CD14-positive monocyte (primary cell): ENCODE measurements at regions not wholly inside any gene's neighbourhood (a gene's known extent, or its start where the extent isn't known, plus 50 kb on each side); places are given as distances from the start of the nearest gene placed in this dataset.
"Not testable (repeated sequence)": the region's sequence is repeated elsewhere in the genome, so short reads cannot be mapped to it uniquely, and the experiment has no call there.

ENCODE experiments used
- DNase-seq, 3 donors: peaks; one replicate each; pipeline ENCODE4 v3.0.0-alpha.2; 2011 to 2022
- H2AFZ ChIP-seq: 2 replicates; pipeline ENCODE4 v1.6.0; 2012; ENCODE audit warnings: mild to moderate bottlenecking, low read depth, low read length, inconsistent platforms; ENCODE audit not compliant: insufficient read depth, poor library complexity, severe bottlenecking
- H3K27ac ChIP-seq, 2 donors: 1 replicate in 1 of 2; 2 replicates in 1 of 2; pipeline ENCODE4 v1.5.1; 2012 to 2013; ENCODE audit warnings: low read length in 2 of 2, control low read depth in 1 of 2, inconsistent platforms in 1 of 2, low read depth in 1 of 2, mild to moderate bottlenecking in 1 of 2
- H3K27me3 ChIP-seq, 2 donors: one replicate each; pipeline versions ENCODE4 v1.6.0 to v1.6.1; 2011 to 2013; ENCODE audit warnings: low read length in 2 of 2; ENCODE audit not compliant: control insufficient read depth in 2 of 2, insufficient read depth in 2 of 2
- H3K36me3 ChIP-seq, 2 donors: replicated peaks in 1 of 2; 1 replicate in 1 of 2; 2 replicates in 1 of 2; pipeline versions ENCODE4 v1.5.1 to v1.6.1; 2012 to 2013; ENCODE audit warnings: low read length in 2 of 2, control low read depth in 1 of 2, inconsistent platforms in 1 of 2, mild to moderate bottlenecking in 1 of 2; ENCODE audit not compliant: insufficient read depth in 2 of 2, control insufficient read depth in 1 of 2
- H3K4me1 ChIP-seq, 2 donors: 1 replicate in 1 of 2; 2 replicates in 1 of 2; pipeline versions ENCODE4 v1.5.1 to v1.6.1; 2012 to 2013; ENCODE audit warnings: low read length in 2 of 2, control low read depth in 1 of 2, inconsistent platforms in 1 of 2, mild to moderate bottlenecking in 1 of 2, moderate library complexity in 1 of 2; ENCODE audit not compliant: insufficient read depth in 2 of 2, control insufficient read depth in 1 of 2
- H3K4me2 ChIP-seq: replicated peaks from 2 replicates; pipeline ENCODE3; 2012; ENCODE audit warnings: low read length, moderate library complexity, mild to moderate bottlenecking; ENCODE audit not compliant: poor library complexity, severe bottlenecking; ENCODE audit errors: extremely low read depth
- H3K4me3 ChIP-seq, 3 experiments: fragments of 200-600 bp in 1 of 3; sonication (generic) in 1 of 3; replicated peaks in 1 of 3; 1 replicate in 2 of 3; 2 replicates in 1 of 3; pipeline ENCODE4 v1.5.1; 2011 to 2013; ENCODE audit warnings: low read length in 3 of 3, mild to moderate bottlenecking in 3 of 3, control low read depth in 2 of 3, low read depth in 2 of 3, inconsistent platforms in 1 of 3, moderate library complexity in 1 of 3
- H3K79me2 ChIP-seq: 2 replicates; pipeline ENCODE4 v1.6.0; 2012; ENCODE audit warnings: mild to moderate bottlenecking, control low read depth, inconsistent platforms, low read length, moderate library complexity; ENCODE audit not compliant: insufficient read depth
- H3K9ac ChIP-seq: 2 replicates; pipeline ENCODE4 v1.6.0; 2017; ENCODE audit warnings: low read length, mild to moderate bottlenecking; ENCODE audit not compliant: insufficient read depth, poor library complexity, severe bottlenecking
- H3K9me3 ChIP-seq, 2 donors: replicated peaks in 1 of 2; 1 replicate in 1 of 2; 2 replicates in 1 of 2; pipeline versions ENCODE4 v1.5.1 to v1.6.1; 2012 to 2013; ENCODE audit warnings: low read length in 2 of 2, control low read depth in 1 of 2; ENCODE audit not compliant: control insufficient read depth in 1 of 2, insufficient read depth in 1 of 2
- H4K20me1 ChIP-seq: 2 replicates; pipeline ENCODE4 v1.6.0; 2012; ENCODE audit warnings: mild to moderate bottlenecking, low read length, control low read depth, moderate library complexity; ENCODE audit not compliant: insufficient read depth
- H3K27ac Mint-ChIP-seq, 7 donors: one replicate each; pipeline ENCODE4 v1.8.0; 2020; ENCODE audit warnings: mild to moderate bottlenecking in 7 of 7, mixed read lengths in 7 of 7, moderate library complexity in 6 of 7, inconsistent platforms in 2 of 7
- H3K27me3 Mint-ChIP-seq, 3 donors: one replicate each; pipeline ENCODE4 v1.8.0; 2021 to 2022; ENCODE audit warnings: low read depth in 3 of 3, mild to moderate bottlenecking in 3 of 3, mixed read lengths in 3 of 3, moderate library complexity in 3 of 3, inconsistent platforms in 1 of 3
- H3K36me3 Mint-ChIP-seq, 2 donors: one replicate each; pipeline ENCODE4 v1.8.0; 2020; ENCODE audit warnings: mixed read lengths in 2 of 2, inconsistent platforms in 1 of 2, mild to moderate bottlenecking in 1 of 2
- H3K4me1 Mint-ChIP-seq: one replicate; pipeline ENCODE4 v1.8.0; 2020; ENCODE audit warnings: mild to moderate bottlenecking, mixed read lengths
- H3K4me3 Mint-ChIP-seq, 2 donors: one replicate each; pipeline ENCODE4 v1.8.0; 2020; ENCODE audit warnings: mild to moderate bottlenecking in 2 of 2, mixed read lengths in 2 of 2, moderate library complexity in 1 of 2
- H3K9me3 Mint-ChIP-seq, 7 donors: one replicate each; pipeline ENCODE4 v1.8.0; 2020 to 2022; ENCODE audit warnings: mixed read lengths in 7 of 7, mild to moderate bottlenecking in 6 of 7, moderate library complexity in 6 of 7, inconsistent platforms in 2 of 7
- WGBS: methylation state at CpG from one replicate; pipeline ENCODE4 v1.1.5; 2013; ENCODE audit warnings: missing lambda C conversion rate; ENCODE audit not compliant: insufficient coverage; 5-methylcytosine and 5-hydroxymethylcytosine counted together
- intact Hi-C, 2 donors: fragments of 100-400 bp; cut with micrococcal nuclease; formaldehyde crosslinking; loops; one replicate each; pipeline versions ENCODE4 v1.15.0 to v1.15.1; 2023
- TF ChIP-seq, protein P1 (sequence below): fragments of 200-600 bp; IDR thresholded peaks from one replicate; pipeline ENCODE4 v1.8.0; 2022; ENCODE audit warnings: antibody characterized with exemption, mild to moderate bottlenecking

DNA sequence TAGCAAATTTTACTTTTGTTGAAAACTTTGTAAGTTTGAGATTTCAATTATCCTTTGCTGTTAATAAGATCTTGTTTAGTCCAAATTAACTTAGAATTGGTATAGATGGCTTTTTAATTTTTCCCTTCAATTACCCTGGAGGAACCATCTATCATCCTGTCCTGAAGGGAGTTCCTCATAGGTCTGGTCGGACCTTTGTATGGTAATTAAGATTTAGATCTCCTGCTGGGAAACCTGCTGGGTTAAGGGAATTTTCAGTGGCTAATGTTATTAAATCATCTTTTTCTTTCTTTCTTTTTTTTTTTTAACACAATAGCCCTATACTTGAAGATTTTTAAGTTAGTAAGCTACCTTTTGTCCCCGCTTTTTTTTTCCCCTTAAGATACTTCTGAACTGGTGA lies 63.0 kb upstream of the PRMT8 start:
- peaks cover 1 to 19% (median 4%) of the 10 kb centered on the region in 7 donors for H3K9me3 Mint-ChIP-seq
- no peak overlapping the region for H3K4me3 Mint-ChIP-seq
- H3K9ac ChIP-seq: no peak overlapping the region
- no peaks in the 10 kb centered on the region for H3K36me3 ChIP-seq
- no peaks in the 10 kb centered on the region for H3K27me3 ChIP-seq
- no CpG with 5 or more reads among the region's 2 CpGs for WGBS
- H3K36me3 Mint-ChIP-seq: no peaks in the 10 kb centered on the region
- intact Hi-C loops: no loop called here
- no peak overlapping the region for H3K27ac Mint-ChIP-seq
- no peak overlapping the region for H3K4me3 ChIP-seq
- H3K9me3 ChIP-seq: no peaks in the 10 kb centered on the region
- no peak overlapping the region for H3K27ac ChIP-seq
- no peaks in the 10 kb centered on the region for H3K4me1 ChIP-seq
- H3K27me3 Mint-ChIP-seq: peaks cover 6 to 18% (median 10%) of the 10 kb centered on the region in 3 donors
- H3K4me1 Mint-ChIP-seq: no peaks in the 10 kb centered on the region
- H2AFZ ChIP-seq: no peak overlapping the region
- no peaks in the 10 kb centered on the region for H4K20me1 ChIP-seq
- H3K79me2 ChIP-seq: no peaks in the 10 kb centered on the region
- DNase-seq: no peak
- no peak overlapping the region for H3K4me2 ChIP-seq
- TF ChIP-seq, protein P1, sequence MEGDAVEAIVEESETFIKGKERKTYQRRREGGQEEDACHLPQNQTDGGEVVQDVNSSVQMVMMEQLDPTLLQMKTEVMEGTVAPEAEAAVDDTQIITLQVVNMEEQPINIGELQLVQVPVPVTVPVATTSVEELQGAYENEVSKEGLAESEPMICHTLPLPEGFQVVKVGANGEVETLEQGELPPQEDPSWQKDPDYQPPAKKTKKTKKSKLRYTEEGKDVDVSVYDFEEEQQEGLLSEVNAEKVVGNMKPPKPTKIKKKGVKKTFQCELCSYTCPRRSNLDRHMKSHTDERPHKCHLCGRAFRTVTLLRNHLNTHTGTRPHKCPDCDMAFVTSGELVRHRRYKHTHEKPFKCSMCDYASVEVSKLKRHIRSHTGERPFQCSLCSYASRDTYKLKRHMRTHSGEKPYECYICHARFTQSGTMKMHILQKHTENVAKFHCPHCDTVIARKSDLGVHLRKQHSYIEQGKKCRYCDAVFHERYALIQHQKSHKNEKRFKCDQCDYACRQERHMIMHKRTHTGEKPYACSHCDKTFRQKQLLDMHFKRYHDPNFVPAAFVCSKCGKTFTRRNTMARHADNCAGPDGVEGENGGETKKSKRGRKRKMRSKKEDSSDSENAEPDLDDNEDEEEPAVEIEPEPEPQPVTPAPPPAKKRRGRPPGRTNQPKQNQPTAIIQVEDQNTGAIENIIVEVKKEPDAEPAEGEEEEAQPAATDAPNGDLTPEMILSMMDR: no peak

DNA sequence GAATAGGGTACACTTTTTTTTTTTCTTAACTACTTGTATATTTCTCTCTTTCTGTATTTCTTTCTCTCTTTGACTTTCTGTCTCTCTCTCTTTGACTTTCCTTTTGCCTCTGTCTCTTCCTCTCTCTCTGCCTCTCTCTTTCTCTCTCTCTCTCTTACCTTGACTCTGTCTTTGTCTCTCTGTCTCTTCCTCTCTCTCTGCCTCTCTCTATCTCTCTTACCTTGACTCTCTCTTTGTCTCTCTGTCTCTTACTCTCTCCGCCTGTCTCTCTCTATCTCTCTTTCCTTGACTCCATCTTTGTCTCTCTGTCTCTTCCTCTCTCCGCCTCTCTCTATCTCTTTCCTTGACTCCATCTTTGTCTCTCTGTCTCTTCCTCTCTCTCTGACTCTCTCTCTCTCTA lies 62.4 kb upstream of the PRMT8 start:
- H3K4me2 ChIP-seq: no peak overlapping the region
- H3K4me3 Mint-ChIP-seq: no peak overlapping the region
- no peak overlapping the region for H3K27ac ChIP-seq
- H3K9me3 Mint-ChIP-seq: peaks cover 0 to 16% (median 4%) of the 10 kb centered on the region in 7 donors
- no peaks in the 10 kb centered on the region for H3K4me1 Mint-ChIP-seq
- no peaks in the 10 kb centered on the region for H3K4me1 ChIP-seq
- peaks cover 6 to 18% (median 10%) of the 10 kb centered on the region in 3 donors for H3K27me3 Mint-ChIP-seq
- H3K36me3 Mint-ChIP-seq: no peaks in the 10 kb centered on the region
- no peaks in the 10 kb centered on the region for H3K36me3 ChIP-seq
- no peaks in the 10 kb centered on the region for H3K9me3 ChIP-seq
- no peak overlapping the region for H3K9ac ChIP-seq
- DNase-seq: no peak
- no peak overlapping the region for H3K4me3 ChIP-seq
- H3K27me3 ChIP-seq: no peaks in the 10 kb centered on the region
- H3K27ac Mint-ChIP-seq: no peak overlapping the region
- H2AFZ ChIP-seq: no peak overlapping the region
- intact Hi-C loops: no loop called here
- TF ChIP-seq, protein P1: no peak
- no peaks in the 10 kb centered on the region for H3K79me2 ChIP-seq
- no peaks in the 10 kb centered on the region for H4K20me1 ChIP-seq
- 97% methylated on average over 2 of the region's 2 CpGs for WGBS

DNA sequence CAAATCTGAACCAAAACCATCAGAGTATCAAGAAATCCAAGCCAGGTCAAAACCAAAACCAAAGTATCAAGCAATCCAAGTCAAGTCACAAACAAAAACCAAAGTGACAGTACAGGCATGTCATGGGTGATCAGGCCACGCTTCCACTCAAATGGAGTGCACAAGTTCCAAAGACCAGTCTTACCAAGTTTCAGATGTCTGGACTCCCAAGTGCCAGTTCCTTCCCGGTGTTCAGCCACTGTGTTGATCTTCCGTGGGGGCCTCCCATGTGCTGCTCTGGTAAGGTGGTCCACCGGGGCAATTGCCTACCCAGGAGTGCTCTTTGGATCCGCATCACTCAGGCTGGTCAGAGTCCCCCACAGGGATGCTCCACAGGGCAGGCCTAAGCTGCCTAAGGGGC lies 61.5 kb upstream of the PRMT8 start:
- H3K4me3 Mint-ChIP-seq, H3K4me3 ChIP-seq, H3K36me3 Mint-ChIP-seq, H3K4me2 ChIP-seq, H3K79me2 ChIP-seq, DNase-seq, H3K36me3 ChIP-seq, H3K27me3 ChIP-seq, H4K20me1 ChIP-seq, H3K4me1 Mint-ChIP-seq, H3K9ac ChIP-seq, H3K27ac Mint-ChIP-seq, H3K9me3 ChIP-seq, H3K27ac ChIP-seq, intact Hi-C loops, H2AFZ ChIP-seq, H3K4me1 ChIP-seq: not testable (repeated sequence)
- WGBS: 91% methylated on average over 5 of the region's 5 CpGs
- Mint-ChIP-seq H3K9me3 (peaks cover 0 to 16% (median 4%) of the 10 kb centered on the region in 7 donors), H3K27me3 (peaks cover 7 to 21% (median 10%) of the 10 kb centered on the region in 3 donors)
